ENCODE measurements at regions not wholly inside any gene's neighbourhood (a gene's known extent, or its start where the extent isn't known, plus 50 kb on each side); places are given as distances from the start of the nearest gene placed in this dataset.

- no peak for DNase-seq
Observed at GRCh38 chr16:87244636-87245197, 72.5 kb downstream of the C16orf95 start.

- DNase-seq = no peak
Observed at GRCh38 chr16:87245511-87245910, 71.7 kb downstream of the C16orf95 start.

GRCh38 chr16:87246269-87247065 is 70.7 kb downstream of the C16orf95 start:
- DNase-seq = no peak

- DNase-seq = no peak
Observed at GRCh38 chr16:87248714-87249113, 68.5 kb downstream of the C16orf95 start.

GRCh38 chr16:87249425-87249824 is 67.8 kb downstream of the C16orf95 start:
- DNase-seq = no peak

GRCh38 chr16:87250431-87250960 is 66.7 kb downstream of the C16orf95 start:
- DNase-seq = no peak

GRCh38 chr16:87252269-87252970 is 64.8 kb downstream of the C16orf95 start:
- DNase-seq = no peak

All from activated naive CD4-positive, alpha-beta T cell treated with Interleukin-2 at 50 U/mL for 16 hours (primary cell).